PC-9 (cell line): ENCODE measurements at regions not wholly inside any gene's neighbourhood (a gene's known extent, or its start where the extent isn't known, plus 50 kb on each side); places are given as distances from the start of the nearest gene placed in this dataset.

Experiments used
- CTCF ChIP-seq: fragments of 200-600 bp; sonication (generic); conservative IDR thresholded peaks from 2 replicates; pipeline ENCODE4 v1.6.1; 2017; ENCODE audit warnings: mixed run types, antibody characterized with exemption, mild to moderate bottlenecking, moderate library complexity
- EZH2 ChIP-seq: fragments of 200-600 bp; sonication (generic); IDR thresholded peaks from 2 replicates; pipeline ENCODE4 v1.8.0; 2017; ENCODE audit warnings: antibody characterized with exemption, low read depth

GRCh38 chr18:53772293-53772692 lies 452.2 kb downstream of the MBD2 start:
- TF ChIP-seq CTCF (no peak), EZH2 (no peak)
